Psoas muscle (tissue), 7 donors: ENCODE measurements at regions not wholly inside any gene's neighbourhood (a gene's known extent, or its start where the extent isn't known, plus 50 kb on each side); places are given as distances from the start of the nearest gene placed in this dataset.
"Not testable (repeated sequence)": the region's sequence is repeated elsewhere in the genome, so short reads cannot be mapped to it uniquely, and the experiment has no call there.

Source experiments
- ATAC-seq, 4 donors: fragments of 200-7000 bp; cut with Tn5 transposase; one replicate each; pipeline ENCODE4 v1.9.1; 2020; ENCODE audit warnings: moderate library complexity in 3 of 4, mild to moderate bottlenecking in 2 of 4
- DNase-seq, 2 donors: peaks; one replicate each; pipeline ENCODE4 v3.0.0-alpha.2; 2020
- H3K27ac ChIP-seq: fragments of 200-600 bp; one replicate; pipeline ENCODE4 v1.8.0; 2022
- H3K27me3 ChIP-seq, 3 donors: fragments of 200-600 bp in 1 of 3; one replicate each; pipeline versions ENCODE4 v1.6.1 to v1.8.0; 2013 to 2022; ENCODE audit warnings: low read length in 2 of 3, mild to moderate bottlenecking in 2 of 3, moderate library complexity in 1 of 3; ENCODE audit not compliant: insufficient read depth in 3 of 3
- H3K36me3 ChIP-seq, 2 donors: fragments of 200-600 bp in 1 of 2; one replicate each; pipeline versions ENCODE4 v1.6.1 to v1.8.0; 2013 to 2022; ENCODE audit warnings: low read depth in 1 of 2, mild to moderate bottlenecking in 1 of 2, moderate library complexity in 1 of 2; ENCODE audit not compliant: insufficient read depth in 1 of 2
- H3K4me1 ChIP-seq: fragments of 200-600 bp; one replicate; pipeline ENCODE4 v1.8.0; 2022
- H3K4me3 ChIP-seq: fragments of 200-600 bp; one replicate; pipeline ENCODE4 v1.8.0; 2022; ENCODE audit warnings: mild to moderate bottlenecking
- H3K9me3 ChIP-seq: fragments of 200-600 bp; one replicate; pipeline ENCODE4 v1.8.0; 2022
- CTCF ChIP-seq: fragments of 200-600 bp; IDR thresholded peaks from one replicate; pipeline ENCODE4 v1.8.0; 2022; ENCODE audit warnings: antibody characterized with exemption
- WGBS, 3 donors: extraction: QIAGEN DNeasy Blood & Tissue Kit; methylation state at CpG; one replicate each; pipeline versions ENCODE4 v1.1.6 to v1.1.7; 2013; 5-methylcytosine and 5-hydroxymethylcytosine counted together
- intact Hi-C, 2 donors: fragments of 100-400 bp; cut with DNase I; formaldehyde crosslinking; loops; one replicate each; pipeline versions ENCODE4 v1.11.0 to v1.14.2; 2022
- donor health status: healthy with polysubstance abuse.
- donor health status: DM: no; HTN: no; CAD: no; lungs with moderate emphysema.
- donor health status: Bipolar disorder and iron deficiency.
- donor health status: healthy.
- donor health status: DM: yes; HTN: yes; CAD: no.
- donor health status: DM: no; HTN: no; CAD: no.
- donor health status: DM: yes; HTN: yes; CAD: no.

- Histone ChIP-seq H3K9me3 (no peaks in the 10 kb centered on the region), H3K36me3 (no peaks in the 10 kb centered on the region), H3K4me1 (peaks cover 8% of the 10 kb centered on the region), H3K4me3 (peak overlapping the region; percentile 57), H3K27ac (no peak overlapping the region), H3K27me3 (peaks cover 0 to 31% (median 2%) of the 10 kb centered on the region in 3 donors)
- 13 to 19% (median 16%) methylated on average over 6 of the region's 6 CpGs for WGBS, 3 donors
- DNase-seq (no peak), ATAC-seq (no peak)
- intact Hi-C loops, result loop anchor here in 1 of 2 donors (10.0 kb wide), 1 partner anchor 628 kb away; no protein-coding TSS in a partner anchor
- no peak for TF ChIP-seq CTCF
Measured at GRCh38 chr17:20852990-20853370, 189.8 kb downstream of the USP22 start.

- not testable (repeated sequence) for H3K9me3 ChIP-seq, DNase-seq, H3K27ac ChIP-seq, ATAC-seq, H3K4me1 ChIP-seq, H3K4me3 ChIP-seq, H3K36me3 ChIP-seq
- H3K27me3 ChIP-seq, result peaks cover 0 to 28% (median 2%) of the 10 kb centered on the region in 3 donors
- 76 to 82% (median 80%) methylated on average over 2 of the region's 2 CpGs for WGBS, 3 donors
- intact Hi-C loops, result loop anchor here in 1 of 2 donors (10.0 kb wide), 1 partner anchor 631 kb away; no protein-coding TSS in a partner anchor
Measured at GRCh38 chr17:20855910-20856470, 186.8 kb downstream of the USP22 start.

GRCh38 chr17:20866444-20867209 is 176.2 kb downstream of the USP22 start:
- peak in 1 of 2 donors; percentile 9 for DNase-seq
- H3K36me3 ChIP-seq, intact Hi-C loops, H3K4me3 ChIP-seq, ATAC-seq, H3K27me3 ChIP-seq, H3K9me3 ChIP-seq, H3K27ac ChIP-seq, H3K4me1 ChIP-seq: not testable (repeated sequence)
- 79 to 83% (median 80%) methylated on average over 16 to 17 of the region's 17 CpGs for WGBS, 3 donors

- H3K4me3 ChIP-seq, H3K36me3 ChIP-seq, intact Hi-C loops, ATAC-seq, DNase-seq, H3K27ac ChIP-seq, H3K4me1 ChIP-seq, H3K27me3 ChIP-seq, H3K9me3 ChIP-seq: not testable (repeated sequence)
- WGBS, 3 donors, result 73 to 75% (median 75%) methylated on average over 6 of the region's 6 CpGs
Measured at GRCh38 chr17:20867436-20867937, 175.3 kb downstream of the USP22 start.

- H3K4me3 ChIP-seq, intact Hi-C loops, H3K4me1 ChIP-seq, H3K27ac ChIP-seq, DNase-seq, H3K9me3 ChIP-seq, ATAC-seq, H3K36me3 ChIP-seq, H3K27me3 ChIP-seq: not testable (repeated sequence)
- WGBS, 3 donors, result 90 to 93% (median 91%) methylated on average over 25 of the region's 25 CpGs
Measured at GRCh38 chr17:20867938-20868661, 174.7 kb downstream of the USP22 start.

- H3K27ac ChIP-seq, H3K4me1 ChIP-seq, H3K27me3 ChIP-seq, DNase-seq, H3K4me3 ChIP-seq, H3K9me3 ChIP-seq, intact Hi-C loops, ATAC-seq, H3K36me3 ChIP-seq: not testable (repeated sequence)
- WGBS, 3 donors, result 86 to 89% (median 88%) methylated on average over 8 of the region's 8 CpGs
Measured at GRCh38 chr17:20868662-20869007, 174.2 kb downstream of the USP22 start.

- DNase-seq, H3K36me3 ChIP-seq, H3K4me1 ChIP-seq, H3K9me3 ChIP-seq, intact Hi-C loops, ATAC-seq, H3K27ac ChIP-seq, H3K4me3 ChIP-seq, H3K27me3 ChIP-seq: not testable (repeated sequence)
- 58 to 72% (median 70%) methylated on average over 4 of the region's 4 CpGs for WGBS, 3 donors
Measured at GRCh38 chr17:20873173-20873572, 169.6 kb downstream of the USP22 start.

GRCh38 chr17:20873688-20874328 is 169.0 kb downstream of the USP22 start:
- H3K36me3 ChIP-seq, H3K27me3 ChIP-seq, H3K27ac ChIP-seq, ATAC-seq, intact Hi-C loops, H3K4me1 ChIP-seq, H3K4me3 ChIP-seq, DNase-seq, H3K9me3 ChIP-seq: not testable (repeated sequence)
- 76 to 78% (median 78%) methylated on average over 5 of the region's 5 CpGs for WGBS, 3 donors

GRCh38 chr17:20877384-20877783 is 165.4 kb downstream of the USP22 start:
- 78 to 88% (median 86%) methylated on average over 1 of the region's 1 CpG for WGBS, 3 donors
- H3K27me3 ChIP-seq, H3K9me3 ChIP-seq, ATAC-seq, H3K4me3 ChIP-seq, H3K27ac ChIP-seq, DNase-seq, H3K36me3 ChIP-seq, intact Hi-C loops, H3K4me1 ChIP-seq: not testable (repeated sequence)
